IPS DF 4.7 (cell line): ENCODE measurements at regions not wholly inside any gene's neighbourhood (a gene's known extent, or its start where the extent isn't known, plus 50 kb on each side); places are given as distances from the start of the nearest gene placed in this dataset.

Experiments used
- DNase-seq: peaks from one replicate; pipeline ENCODE4 v3.0.0-alpha.2; 2013; ENCODE audit warnings: low spot score; ENCODE audit errors: extremely low read depth

DNA sequence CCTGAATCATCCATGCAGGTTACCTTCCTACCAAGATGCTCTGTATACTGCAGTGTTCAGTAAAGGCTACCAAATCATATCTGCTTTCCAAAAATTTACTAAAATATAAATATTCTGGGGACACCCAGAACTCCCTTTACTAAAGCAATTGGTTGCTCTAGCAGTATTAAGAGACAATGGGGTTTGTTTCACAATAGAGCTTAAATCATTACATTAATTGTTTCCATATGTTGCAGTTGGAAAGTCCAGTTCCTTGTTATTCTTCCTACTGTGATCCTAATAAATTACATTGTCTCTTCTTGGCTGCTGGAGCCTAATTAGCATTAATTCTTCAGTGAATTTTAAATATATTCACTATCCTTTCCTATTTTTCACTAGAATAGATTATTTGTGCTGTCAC is 316.0 kb upstream of the MTNR1B start:
- no peak for DNase-seq

DNA sequence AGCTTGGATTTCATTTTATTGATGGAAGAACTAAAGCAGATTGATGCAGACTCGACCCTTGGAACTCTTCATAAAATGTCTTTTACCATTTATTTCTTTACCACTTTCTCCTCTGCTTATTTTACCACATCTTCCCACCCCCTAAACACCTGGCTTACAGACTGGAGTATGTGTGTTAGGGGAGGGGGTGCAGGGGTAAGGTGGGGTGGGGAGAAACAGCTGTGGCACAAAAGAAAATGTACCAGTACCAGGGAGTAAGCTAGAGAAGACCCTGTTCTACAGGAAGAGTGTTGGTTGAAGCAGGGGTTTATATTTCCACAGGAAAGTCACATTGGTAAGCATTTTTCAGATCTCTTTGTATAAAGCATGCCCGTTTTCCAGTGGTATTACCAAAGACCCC is 312.7 kb upstream of the MTNR1B start:
- DNase-seq = no peak

DNA sequence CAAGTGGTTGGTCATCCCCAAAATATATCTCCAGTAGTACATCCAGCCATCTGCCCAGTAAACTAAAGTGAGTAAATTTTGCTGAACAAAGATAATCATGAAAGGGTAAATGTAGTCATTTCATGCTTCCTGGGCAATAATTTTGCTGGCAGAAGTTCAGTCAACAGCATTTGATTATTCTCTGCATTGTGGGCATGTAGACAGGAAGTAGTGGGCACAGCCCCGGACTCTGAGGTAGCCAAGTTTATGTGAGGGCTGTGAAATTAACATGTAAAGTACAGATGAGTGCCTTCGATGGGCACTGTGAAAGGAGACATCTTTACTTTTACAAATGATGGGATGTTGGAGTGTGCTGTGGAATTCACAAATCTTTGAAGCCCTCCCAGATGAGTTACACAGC is 312.2 kb upstream of the MTNR1B start:
- no peak for DNase-seq

DNA sequence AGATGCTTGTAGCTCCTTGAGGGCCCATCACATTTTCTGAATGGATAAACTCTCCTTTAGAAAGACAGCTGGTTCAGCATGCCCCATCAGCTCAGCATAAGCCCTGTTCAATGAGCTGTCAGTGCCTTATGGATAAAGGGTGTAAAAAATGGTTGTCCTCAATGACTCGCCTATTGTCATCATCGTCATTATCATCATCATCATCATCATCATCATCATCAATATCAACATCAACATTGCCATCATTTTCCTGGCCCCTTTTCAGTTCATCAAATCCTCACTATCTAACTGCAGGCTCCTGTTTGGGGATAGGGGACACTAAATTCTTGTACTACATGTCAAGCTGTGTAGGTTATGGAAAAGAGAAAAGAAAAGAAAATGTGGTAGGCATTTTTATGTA is 310.7 kb upstream of the MTNR1B start:
- DNase-seq = no peak

DNA sequence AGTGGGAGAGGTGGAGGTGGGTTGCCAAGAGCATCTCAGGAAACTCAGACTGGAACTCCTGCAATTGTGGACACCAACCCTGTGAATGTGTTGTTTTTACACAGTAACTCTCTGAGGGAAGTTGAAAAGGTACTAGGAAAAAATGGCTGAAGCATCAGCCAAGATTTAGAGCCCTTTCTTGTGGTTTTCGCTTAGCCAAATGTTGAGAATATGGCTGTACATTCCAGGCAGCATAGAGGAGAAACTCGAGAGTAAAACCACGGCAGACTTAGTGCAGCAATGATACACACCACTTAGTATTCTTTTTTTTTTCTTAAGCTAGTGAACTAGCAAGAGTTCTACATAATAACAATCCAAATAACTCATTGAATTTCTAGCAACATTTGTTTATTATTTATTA is 309.7 kb upstream of the MTNR1B start:
- DNase-seq = no peak

DNA sequence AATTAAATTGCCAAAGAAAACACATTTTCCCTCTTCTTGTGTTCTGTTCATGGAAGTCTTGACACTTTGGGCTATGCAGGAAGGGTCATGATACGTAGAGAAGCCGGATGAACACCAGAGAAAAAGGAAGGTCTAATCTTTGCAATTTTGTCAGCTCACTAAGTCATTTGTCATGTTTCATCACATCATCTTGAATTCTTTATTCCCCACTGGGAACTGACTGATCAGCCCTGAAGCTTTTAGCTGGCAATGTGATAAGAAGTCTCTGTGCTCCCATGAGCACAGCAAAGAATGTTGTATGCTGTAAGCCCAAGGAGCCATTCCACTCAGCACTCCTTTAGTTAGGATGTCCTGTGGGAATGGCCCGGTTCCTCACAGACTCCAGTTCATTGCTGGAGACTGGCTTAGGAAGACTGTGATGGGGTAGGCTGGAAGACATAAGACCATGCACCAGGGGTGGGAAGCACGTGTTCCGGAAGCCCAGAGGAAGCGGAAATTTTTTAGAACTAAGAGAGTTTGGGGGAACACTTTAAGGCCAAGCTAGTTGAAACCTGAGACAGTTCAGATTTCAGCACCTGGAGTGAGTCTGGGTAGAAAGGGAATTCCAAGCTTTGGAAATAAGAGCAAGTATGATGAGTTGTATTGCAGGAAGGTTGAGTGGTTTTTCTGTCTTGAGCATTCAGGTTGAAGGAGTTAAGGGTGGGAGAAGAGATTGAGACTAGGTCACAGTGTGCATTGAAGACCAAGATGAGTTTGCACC is 306.7 kb upstream of the MTNR1B start:
- no peak for DNase-seq

DNA sequence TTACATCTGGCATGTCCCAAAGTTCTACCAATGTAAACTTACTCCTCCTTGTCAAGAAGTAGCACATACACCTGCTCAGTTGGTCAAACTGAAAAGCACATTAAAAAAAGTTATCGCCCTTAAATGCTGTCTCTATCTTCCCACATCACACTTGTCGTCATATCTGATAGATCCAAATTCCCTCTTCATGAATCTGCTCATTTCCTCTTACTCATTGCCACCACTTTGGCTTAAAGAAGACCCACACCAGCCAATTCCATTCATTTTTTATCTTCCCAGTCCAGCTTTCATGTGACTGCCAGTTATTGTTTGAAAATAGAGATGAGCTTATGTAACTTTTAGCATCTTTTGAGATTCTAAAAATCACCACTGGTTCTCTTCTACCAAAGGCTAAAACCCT is 305.9 kb upstream of the MTNR1B start:
- DNase-seq = no peak

DNA sequence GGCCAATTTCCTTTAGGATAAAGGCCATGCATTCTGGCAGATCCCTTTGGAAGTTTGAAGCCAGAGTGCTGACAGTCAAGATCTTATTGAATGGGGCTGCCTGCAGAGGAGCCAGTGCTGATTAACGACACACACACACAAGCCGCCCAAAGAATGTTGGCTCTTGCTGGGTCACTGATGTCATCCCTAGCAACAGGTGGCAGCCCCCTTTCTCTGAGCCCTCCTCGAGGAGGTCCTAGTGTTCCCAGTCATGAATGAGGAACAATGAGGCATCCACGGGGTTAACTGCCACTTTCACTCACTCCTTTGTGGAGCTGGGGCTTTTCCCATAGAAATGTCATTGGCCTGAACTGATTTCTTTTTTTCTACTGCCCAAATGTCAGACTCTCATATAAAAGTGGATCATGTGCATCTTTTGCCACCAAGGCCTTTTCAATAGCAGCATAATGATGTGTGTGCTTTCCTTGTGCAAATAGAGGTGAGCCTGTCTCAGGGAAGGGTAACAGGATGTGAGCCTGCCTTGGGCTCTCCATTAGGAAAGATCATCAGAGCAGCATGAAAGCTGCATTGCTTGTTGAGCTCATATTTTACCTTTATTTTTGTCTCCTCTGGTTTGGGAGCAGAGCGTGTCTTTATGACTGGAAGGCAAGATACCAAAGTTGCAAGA is 301.8 kb upstream of the MTNR1B start:
- DNase-seq = no peak

DNA sequence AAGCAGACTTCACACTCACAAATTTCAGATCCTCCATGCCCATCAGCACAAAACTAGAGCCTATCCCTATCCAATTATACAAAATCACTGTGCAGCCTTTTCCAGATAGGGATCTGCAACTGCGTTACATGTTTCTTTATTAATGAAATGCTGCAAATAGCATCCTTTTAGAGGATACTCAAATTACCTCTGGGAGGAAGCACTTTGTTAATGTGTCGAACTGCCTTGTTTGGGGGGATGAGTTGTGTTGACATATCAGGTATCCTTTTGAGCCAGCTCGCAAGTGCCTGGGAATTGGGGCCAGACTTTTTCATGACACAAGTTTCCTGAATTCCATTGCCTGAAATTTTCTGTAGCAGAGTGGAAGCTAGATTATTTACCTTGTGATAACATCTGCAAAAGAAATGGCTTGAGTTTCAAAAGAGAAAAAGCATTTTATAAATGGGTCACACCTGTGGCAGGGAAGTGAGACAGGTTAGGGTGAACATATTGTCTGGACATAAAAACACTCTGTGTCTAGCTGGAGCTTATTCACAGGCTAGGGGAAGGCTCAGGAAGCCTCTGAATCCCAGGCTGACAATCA is 299.1 kb upstream of the MTNR1B start:
- DNase-seq = no peak

DNA sequence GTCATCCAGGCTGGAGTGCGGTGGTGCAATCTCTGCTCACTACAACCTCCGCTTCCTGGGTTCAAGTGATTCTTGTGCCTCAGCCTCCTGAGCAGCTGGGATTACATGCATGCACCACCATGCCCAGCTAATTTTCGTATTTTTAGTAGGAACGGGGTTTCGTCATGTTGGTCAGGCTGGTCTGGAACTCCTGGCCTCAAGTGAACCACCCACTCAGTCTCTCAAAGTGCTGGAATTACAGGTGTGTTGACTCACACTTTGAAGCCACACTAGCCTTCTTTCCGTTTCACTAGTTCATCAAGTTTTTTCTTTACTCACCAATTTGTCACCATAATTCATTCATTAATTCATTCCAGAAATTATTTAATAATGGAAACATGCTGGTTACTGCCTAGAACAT is 298.4 kb upstream of the MTNR1B start:
- DNase-seq = no peak

DNA sequence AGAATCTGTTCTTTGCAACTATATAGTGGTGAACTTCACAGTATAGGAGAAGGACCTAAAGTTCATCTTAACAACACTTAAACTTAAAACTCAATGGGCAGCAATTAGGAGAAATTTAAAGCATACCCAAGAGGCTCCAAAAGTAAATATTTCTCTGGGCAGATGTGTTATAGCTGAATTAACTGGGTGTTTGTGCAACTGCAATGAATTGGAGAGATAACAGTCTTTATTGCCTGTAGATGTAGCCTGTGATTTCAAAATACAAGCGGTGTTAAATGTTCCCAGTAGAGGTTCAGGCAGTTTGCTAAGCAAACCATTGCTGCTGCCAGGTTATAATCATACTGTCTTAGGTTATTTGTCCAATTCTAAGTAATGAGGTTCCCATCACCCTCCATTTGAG is 294.1 kb upstream of the MTNR1B start:
- DNase-seq = no peak

DNA sequence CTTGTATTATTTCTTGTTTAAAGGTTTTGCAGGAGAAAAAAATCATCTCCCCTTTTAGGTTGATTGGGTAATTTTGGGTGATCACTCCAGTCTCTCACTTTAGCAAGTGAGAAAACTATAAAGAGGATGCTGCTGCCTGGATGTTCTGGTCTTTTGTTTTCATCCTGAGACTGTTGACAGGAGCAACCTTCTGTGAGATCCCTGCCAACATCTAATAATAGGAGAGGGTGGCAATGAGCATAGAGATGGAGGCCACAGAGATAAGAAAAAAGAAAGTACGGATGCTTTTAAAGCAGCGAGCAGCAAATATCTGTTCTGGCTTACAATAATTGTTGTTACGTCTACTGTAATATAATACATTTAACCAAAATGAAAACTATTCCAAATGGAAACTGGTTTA is 293.6 kb upstream of the MTNR1B start:
- no peak for DNase-seq

DNA sequence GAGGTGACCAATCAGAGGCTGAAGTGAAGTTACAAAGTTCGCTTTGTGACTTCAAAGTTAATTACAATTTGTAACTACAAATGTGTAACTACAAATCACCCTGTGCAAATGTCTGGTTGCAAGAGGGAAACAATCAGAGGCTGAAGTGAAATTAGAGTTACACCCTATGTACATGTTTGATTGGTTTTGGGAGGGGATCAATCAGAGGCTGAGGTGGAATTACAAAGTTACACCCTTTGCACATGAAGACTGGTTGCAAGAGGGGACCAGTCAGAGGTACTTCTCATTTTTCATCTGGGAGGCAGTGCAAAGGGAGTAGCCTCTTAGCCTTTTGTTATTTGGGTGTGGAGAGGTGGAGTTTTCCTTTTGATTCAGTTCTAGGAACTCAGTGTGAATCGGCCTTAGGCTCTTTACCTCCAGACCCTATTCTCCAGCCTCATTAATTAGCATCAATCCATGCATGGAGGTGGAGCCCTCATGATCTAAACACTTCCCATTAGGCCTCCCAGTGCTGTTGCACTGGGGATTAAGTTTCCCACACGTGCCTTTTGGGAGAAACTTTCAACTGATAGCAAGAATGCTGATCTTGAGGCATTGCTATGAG is 291.3 kb upstream of the MTNR1B start:
- no peak for DNase-seq

DNA sequence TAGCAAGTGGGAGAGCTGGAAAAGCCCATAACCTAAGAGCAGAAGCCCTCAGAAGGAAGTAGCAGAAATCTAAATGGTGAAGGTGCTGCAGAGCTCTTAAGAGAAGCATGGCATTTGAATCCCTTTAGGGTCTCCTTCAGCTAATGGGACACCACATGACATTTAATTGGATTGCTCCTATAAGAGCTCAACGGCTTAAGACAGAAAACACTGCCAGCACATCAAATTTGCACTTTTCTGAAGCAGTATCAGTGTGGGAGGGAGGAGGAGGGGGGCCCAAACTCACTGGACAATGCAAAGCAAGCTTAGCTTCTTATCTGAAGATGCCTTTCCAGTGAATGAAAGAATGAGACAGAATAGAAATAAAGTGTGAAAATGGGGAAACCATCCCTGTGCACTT is 287.9 kb upstream of the MTNR1B start:
- no peak for DNase-seq

DNA sequence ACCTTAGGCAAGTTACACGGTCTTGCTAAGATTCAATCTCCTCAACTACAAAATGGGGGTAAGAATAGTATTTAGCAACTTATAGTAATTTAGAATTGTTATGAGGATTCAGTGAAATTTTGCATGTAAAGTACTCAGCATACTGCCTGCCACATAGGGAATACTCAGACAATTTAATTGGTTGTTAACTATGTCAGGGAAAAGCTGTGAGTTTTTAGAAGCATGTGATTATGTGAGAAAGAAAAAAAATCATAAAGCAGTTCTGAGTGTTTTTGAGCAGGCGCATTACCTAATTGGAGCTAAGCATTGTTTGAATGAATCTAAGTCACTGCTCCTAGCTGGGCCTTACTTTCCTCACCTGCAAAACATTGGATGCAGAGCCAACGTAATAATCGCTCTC is 287.3 kb upstream of the MTNR1B start:
- DNase-seq = no peak

DNA sequence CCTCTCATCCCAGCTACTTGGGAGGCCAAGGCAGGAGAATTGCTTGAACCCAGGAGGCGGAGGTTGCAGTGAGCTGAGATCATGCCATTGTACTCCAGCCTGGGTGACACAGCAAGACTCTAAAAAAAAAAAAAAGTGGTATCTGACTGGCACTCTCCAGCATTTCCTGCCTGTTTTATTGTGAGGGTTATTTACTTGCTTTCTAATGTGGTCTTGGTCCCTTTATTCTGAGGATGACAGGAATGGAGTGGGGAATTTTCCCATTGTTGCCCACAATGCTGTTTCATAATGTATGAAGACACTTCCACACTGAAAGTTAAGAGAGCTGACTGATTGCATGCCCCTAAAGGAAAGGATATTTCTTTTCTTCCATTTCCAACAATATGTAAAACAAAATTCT is 286.5 kb upstream of the MTNR1B start:
- DNase-seq = no peak

DNA sequence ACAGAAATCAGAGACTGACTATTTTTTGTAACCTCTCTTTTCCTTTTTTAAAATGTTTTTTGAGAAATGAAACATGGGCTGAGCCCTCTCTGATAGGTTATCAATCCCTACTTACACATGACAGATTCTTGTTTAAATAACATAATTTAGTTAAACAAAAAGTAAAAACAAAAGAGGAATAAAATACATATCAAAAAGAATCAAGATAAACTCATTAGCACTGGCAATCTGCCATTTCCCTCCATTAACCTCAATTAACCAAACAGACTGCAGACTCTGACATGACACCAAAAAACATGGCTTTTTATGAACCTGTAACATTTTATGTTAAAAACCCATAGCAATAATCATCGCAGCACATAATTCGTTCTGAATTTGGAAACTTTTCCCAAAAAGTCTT is 284.4 kb upstream of the MTNR1B start:
- no peak for DNase-seq

DNA sequence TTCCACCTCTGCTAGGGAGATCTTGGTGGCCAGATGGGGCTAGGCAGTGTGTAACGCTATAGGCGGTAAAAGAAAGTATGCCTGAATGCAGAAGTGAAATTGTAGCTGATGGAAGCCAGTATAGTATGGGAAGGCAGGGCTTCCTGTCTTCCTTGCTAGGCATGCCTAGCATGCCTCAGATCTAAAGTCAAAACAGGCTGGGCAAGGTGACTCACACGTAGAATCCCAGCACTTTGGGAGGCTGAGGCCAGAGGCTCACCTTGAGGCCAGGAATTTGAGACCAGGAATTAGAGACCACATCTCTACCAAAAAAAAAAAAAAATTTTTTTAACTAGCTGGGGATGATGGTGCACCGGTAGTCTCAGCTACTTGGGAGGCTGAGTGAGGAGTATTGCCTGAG is 281.7 kb upstream of the MTNR1B start:
- no peak for DNase-seq

DNA sequence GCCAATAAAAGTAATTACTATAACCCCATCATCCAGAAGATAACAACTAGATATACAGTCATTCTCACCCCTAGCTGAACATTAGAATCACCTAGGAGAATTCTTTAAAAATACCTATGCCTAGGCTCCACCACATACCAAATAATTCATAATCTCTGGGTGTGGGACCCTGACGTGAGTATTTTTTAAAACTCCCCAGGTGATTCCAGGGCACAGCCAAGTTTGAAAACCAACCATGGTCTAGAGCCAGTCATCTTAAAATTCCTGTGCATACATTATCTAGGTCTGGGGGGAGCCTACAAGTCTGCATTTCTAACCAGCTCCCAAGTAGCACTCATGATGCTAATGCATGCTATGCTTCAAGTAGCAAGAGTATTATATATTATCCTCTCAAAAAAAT is 281.0 kb upstream of the MTNR1B start:
- no peak for DNase-seq

DNA sequence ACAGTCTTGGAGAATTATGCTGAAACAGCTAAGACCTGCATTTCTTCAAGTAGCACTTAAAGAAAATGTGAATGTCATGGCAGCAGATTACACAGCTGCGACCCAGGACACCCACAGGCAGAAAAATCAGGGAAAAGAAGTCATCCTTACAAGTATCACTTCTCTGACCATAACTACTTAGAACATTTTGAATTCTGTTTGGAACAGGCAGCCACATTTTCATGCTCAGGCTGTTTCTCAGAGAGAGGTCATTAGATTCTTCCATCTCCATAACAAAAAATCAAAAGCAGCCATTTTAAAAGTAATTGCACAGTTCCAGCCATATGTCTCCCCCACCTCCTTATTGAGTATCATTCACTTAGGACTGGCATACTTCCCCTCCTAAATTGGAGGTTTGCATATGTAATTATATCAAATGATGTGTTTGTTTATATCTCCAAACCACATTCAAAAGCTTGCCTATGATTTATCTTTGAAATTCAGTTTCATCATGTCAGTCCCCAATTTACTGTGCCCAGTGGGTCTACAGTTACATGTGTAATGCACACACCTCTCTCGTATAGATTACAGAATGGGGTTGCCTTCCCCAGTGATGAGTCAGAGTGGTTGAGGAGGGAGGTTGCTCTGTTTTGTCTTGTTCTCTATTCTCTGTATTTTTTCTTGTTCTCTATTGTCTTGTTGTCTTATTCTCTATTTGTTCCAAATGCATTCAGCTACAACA is 276.5 kb upstream of the MTNR1B start:
- DNase-seq = no peak

DNA sequence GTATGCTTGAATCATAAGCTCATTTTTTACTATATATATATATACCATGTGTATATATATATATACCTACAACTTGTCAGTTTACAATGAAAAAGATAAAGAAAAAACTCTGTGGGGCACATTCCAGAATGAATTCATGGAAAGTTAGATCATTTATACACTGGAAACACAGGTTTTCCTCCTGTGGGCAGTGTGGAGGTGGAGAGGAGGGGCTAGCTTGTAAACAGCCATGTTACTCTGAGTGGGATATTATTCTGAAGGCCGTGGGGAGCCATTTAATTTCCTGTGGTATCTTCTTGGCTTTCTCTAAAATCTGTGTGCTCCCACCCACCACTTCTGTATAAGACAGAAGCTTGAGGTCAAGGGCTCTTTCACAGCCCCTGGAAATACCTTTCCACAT is 273.4 kb upstream of the MTNR1B start:
- DNase-seq = no peak
